ENCODE measurements at regions not wholly inside any gene's neighbourhood (a gene's known extent, or its start where the extent isn't known, plus 50 kb on each side); places are given as distances from the start of the nearest gene placed in this dataset.

- no peak for TF ChIP-seq ZNF670 (tag by site-specific recombination; IDR thresholded peaks at IDR 0.05; ENCODE audit: low read depth)
- TF ChIP-seq GLI4 (tag by site-specific recombination; IDR thresholded peaks at IDR 0.05), result no peak
- TF ChIP-seq ZNF768 (tag by site-specific recombination; IDR thresholded peaks at IDR 0.05), result no peak
Measured at GRCh38 chr13:34000955-34001354, 183.0 kb downstream of the RFC3 start (continued).

GRCh38 chr13:34001389-34001788 is 183.4 kb downstream of the RFC3 start:
- no peaks in the 10 kb centered on the region for H3K4me1 ChIP-seq (ENCODE audit: control insufficient read depth, insufficient read depth, low read length)
- no peak overlapping the region for H3K27ac ChIP-seq (ENCODE audit: extremely low read depth, low read depth, low read length)
- no peaks in the 10 kb centered on the region for H3K36me3 ChIP-seq (ENCODE audit: control insufficient read depth in 2 of 2, insufficient read depth in 1 of 2, low read length in 2 of 2)
- CTCF ChIA-PET, result no interaction called here
- POLR2A ChIA-PET, result no interaction called here
- TF ChIP-seq ZNF423 (tag by site-specific recombination; IDR thresholded peaks at IDR 0.05) (no peak), ZNF623 (tag by site-specific recombination; IDR thresholded peaks at IDR 0.05) (no peak), ZNF677 (tag by site-specific recombination; IDR thresholded peaks at IDR 0.05) (no peak), ZNF530 (tag by site-specific recombination; IDR thresholded peaks at IDR 0.05; ENCODE audit: low read depth) (no peak), ZNF37A (tag by site-specific recombination; IDR thresholded peaks at IDR 0.05) (no peak)
- H3K4me3 ChIP-seq (ENCODE audit: low read depth, low read length), result no peak overlapping the region
- no peaks in the 10 kb centered on the region for H3K9me3 ChIP-seq (ENCODE audit: control insufficient read depth, insufficient read depth, low read depth, low read length)

- ChIA-PET POLR2A (no interaction called here), CTCF (interaction anchor here (0.6 kb wide), 1 partner anchor 48 kb away, joined by 4 read pairs; no protein-coding TSS in a partner anchor)
- no peak for TF ChIP-seq ZBTB7A (tag by site-specific recombination; IDR thresholded peaks at IDR 0.05; ENCODE audit: low read depth)
- no peak for TF ChIP-seq ZNF133 (tag by site-specific recombination; IDR thresholded peaks at IDR 0.05)
- TF ChIP-seq ZFP3 (tag by site-specific recombination; IDR thresholded peaks at IDR 0.05; ENCODE audit: low read depth), result no peak
- no peak for TF ChIP-seq ZBTB1 (tag by site-specific recombination; IDR thresholded peaks at IDR 0.05)
- TF ChIP-seq ZNF37A (tag by site-specific recombination; IDR thresholded peaks at IDR 0.05), result no peak
- no peak for TF ChIP-seq ZNF558 (tag by site-specific recombination; IDR thresholded peaks at IDR 0.05)
- TF ChIP-seq, protein P1, sequence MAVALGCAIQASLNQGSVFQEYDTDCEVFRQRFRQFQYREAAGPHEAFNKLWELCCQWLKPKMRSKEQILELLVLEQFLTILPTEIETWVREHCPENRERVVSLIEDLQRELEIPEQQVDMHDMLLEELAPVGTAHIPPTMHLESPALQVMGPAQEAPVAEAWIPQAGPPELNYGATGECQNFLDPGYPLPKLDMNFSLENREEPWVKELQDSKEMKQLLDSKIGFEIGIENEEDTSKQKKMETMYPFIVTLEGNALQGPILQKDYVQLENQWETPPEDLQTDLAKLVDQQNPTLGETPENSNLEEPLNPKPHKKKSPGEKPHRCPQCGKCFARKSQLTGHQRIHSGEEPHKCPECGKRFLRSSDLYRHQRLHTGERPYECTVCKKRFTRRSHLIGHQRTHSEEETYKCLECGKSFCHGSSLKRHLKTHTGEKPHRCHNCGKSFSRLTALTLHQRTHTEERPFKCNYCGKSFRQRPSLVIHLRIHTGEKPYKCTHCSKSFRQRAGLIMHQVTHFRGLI (tag by site-specific recombination; IDR thresholded peaks at IDR 0.05), result no peak
- no peak for TF ChIP-seq ZNF140 (tag by site-specific recombination; IDR thresholded peaks at IDR 0.05)
- no peak for TF ChIP-seq ZNF24 (tag by site-specific recombination; IDR thresholded peaks at IDR 0.05)
- TF ChIP-seq ZNF394 (tag by site-specific recombination; IDR thresholded peaks at IDR 0.05; ENCODE audit: borderline replicate concordance), result no peak
- TF ChIP-seq ZNF175 (tag by site-specific recombination; IDR thresholded peaks at IDR 0.05), result no peak
- TF ChIP-seq HOXA7 (CRISPR knock-in tag; IDR thresholded peaks at IDR 0.05; ENCODE audit: borderline replicate concordance), result no peak
- TF ChIP-seq ZNF211 (tag by site-specific recombination; IDR thresholded peaks at IDR 0.05; ENCODE audit: low read depth), result no peak
- no peak for TF ChIP-seq KLF16 (tag by site-specific recombination; IDR thresholded peaks at IDR 0.05)
- TF ChIP-seq PRDM1 (tag by site-specific recombination; IDR thresholded peaks at IDR 0.05), result no peak
- no peak for TF ChIP-seq FEZF1 (tag by site-specific recombination; IDR thresholded peaks at IDR 0.05)
- no peak for TF ChIP-seq TSHZ1 (tag by site-specific recombination; IDR thresholded peaks at IDR 0.05; ENCODE audit: borderline replicate concordance)
- TF ChIP-seq ZNF624 (tag by site-specific recombination; IDR thresholded peaks at IDR 0.05), result no peak
- no peak for TF ChIP-seq YY2 (tag by site-specific recombination; IDR thresholded peaks at IDR 0.05)
- TF ChIP-seq, protein P2, sequence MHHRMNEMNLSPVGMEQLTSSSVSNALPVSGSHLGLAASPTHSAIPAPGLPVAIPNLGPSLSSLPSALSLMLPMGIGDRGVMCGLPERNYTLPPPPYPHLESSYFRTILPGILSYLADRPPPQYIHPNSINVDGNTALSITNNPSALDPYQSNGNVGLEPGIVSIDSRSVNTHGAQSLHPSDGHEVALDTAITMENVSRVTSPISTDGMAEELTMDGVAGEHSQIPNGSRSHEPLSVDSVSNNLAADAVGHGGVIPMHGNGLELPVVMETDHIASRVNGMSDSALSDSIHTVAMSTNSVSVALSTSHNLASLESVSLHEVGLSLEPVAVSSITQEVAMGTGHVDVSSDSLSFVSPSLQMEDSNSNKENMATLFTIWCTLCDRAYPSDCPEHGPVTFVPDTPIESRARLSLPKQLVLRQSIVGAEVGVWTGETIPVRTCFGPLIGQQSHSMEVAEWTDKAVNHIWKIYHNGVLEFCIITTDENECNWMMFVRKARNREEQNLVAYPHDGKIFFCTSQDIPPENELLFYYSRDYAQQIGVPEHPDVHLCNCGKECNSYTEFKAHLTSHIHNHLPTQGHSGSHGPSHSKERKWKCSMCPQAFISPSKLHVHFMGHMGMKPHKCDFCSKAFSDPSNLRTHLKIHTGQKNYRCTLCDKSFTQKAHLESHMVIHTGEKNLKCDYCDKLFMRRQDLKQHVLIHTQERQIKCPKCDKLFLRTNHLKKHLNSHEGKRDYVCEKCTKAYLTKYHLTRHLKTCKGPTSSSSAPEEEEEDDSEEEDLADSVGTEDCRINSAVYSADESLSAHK (tag by site-specific recombination; IDR thresholded peaks at IDR 0.05), result no peak
- no peak overlapping the region for H3K4me3 ChIP-seq (ENCODE audit: low read depth, low read length)
- H3K4me1 ChIP-seq (ENCODE audit: control insufficient read depth, insufficient read depth, low read length), result no peaks in the 10 kb centered on the region
- no peaks in the 10 kb centered on the region for H3K36me3 ChIP-seq (ENCODE audit: control insufficient read depth in 2 of 2, insufficient read depth in 1 of 2, low read length in 2 of 2)
- no peaks in the 10 kb centered on the region for H3K9me3 ChIP-seq (ENCODE audit: control insufficient read depth, insufficient read depth, low read depth, low read length)
- no peak overlapping the region for H3K27ac ChIP-seq (ENCODE audit: extremely low read depth, low read depth, low read length)
Measured at GRCh38 chr13:34002141-34002540, 184.2 kb downstream of the RFC3 start.
